Fibroblast of lung (primary cell): ENCODE measurements at regions not wholly inside any gene's neighbourhood (a gene's known extent, or its start where the extent isn't known, plus 50 kb on each side); places are given as distances from the start of the nearest gene placed in this dataset.

ENCODE experiments used
- EZH2 ChIP-seq: IDR thresholded peaks from 2 replicates; pipeline ENCODE4 v1.5.1; 2012; ENCODE audit warnings: low read length, control low read depth, mild to moderate bottlenecking; ENCODE audit errors: missing control alignments
- TF ChIP-seq, protein P1 (sequence below), 2 donors: IDR thresholded peaks in 1 of 2; conservative IDR thresholded peaks in 1 of 2; 1 replicate in 1 of 2; 2 replicates in 1 of 2; pipeline ENCODE4 v1.5.1; 2011 to 2012; ENCODE audit warnings: low read length in 2 of 2, control low read depth in 1 of 2, inconsistent platforms in 1 of 2, low read depth in 1 of 2, mild to moderate bottlenecking in 1 of 2

DNA sequence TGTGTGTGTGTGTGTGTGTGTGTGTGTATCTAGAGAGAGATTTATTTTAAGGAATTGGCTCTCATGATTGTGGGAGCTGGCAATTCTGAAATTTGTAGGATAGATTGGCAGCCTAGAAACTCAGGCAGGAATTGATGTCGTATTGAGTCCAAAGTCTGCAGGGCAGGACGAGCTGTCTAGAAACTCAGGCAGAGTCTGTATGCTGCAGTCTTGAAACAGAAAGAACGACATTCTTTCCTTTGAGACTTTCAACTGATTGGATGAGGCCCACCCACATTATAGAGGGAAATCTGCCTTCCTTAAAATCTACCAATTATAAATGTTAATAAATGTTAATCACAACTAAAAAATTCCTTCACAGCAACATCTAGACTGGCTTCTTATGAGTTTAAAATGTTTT lies 436.6 kb upstream of the FANCL start:
- TF ChIP-seq, protein P1, sequence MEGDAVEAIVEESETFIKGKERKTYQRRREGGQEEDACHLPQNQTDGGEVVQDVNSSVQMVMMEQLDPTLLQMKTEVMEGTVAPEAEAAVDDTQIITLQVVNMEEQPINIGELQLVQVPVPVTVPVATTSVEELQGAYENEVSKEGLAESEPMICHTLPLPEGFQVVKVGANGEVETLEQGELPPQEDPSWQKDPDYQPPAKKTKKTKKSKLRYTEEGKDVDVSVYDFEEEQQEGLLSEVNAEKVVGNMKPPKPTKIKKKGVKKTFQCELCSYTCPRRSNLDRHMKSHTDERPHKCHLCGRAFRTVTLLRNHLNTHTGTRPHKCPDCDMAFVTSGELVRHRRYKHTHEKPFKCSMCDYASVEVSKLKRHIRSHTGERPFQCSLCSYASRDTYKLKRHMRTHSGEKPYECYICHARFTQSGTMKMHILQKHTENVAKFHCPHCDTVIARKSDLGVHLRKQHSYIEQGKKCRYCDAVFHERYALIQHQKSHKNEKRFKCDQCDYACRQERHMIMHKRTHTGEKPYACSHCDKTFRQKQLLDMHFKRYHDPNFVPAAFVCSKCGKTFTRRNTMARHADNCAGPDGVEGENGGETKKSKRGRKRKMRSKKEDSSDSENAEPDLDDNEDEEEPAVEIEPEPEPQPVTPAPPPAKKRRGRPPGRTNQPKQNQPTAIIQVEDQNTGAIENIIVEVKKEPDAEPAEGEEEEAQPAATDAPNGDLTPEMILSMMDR (conservative IDR thresholded peaks at IDR 0.05 in 1 of 2, IDR thresholded peaks at IDR 0.05 in 1 of 2; ENCODE audit: low read depth in 1 of 2, low read length in 2 of 2): no peak
- TF ChIP-seq EZH2: no peak
